NCI-H446 (cell line): ENCODE measurements at regions not wholly inside any gene's neighbourhood (a gene's known extent, or its start where the extent isn't known, plus 50 kb on each side); places are given as distances from the start of the nearest gene placed in this dataset.
"Not testable (repeated sequence)": the region's sequence is repeated elsewhere in the genome, so short reads cannot be mapped to it uniquely, and the experiment has no call there.

ENCODE experiments used
- DNase-seq, 2 experiments: peaks; one replicate each; lab custom pipeline; 2025; lab: John Stamatoyannopoulos, UW

GRCh38 chr5:102617191-102618187 is 118.7 kb upstream of the SLCO6A1 start:
- peak; percentile 38 to 79 for DNase-seq

GRCh38 chr5:102622262-102622661 is 123.5 kb upstream of the SLCO6A1 start:
- no peak for DNase-seq

GRCh38 chr5:102623329-102624065 is 124.7 kb upstream of the SLCO6A1 start:
- DNase-seq: peak in 1 of 2 experiments; percentile 4

- DNase-seq: no peak
Observed at GRCh38 chr5:102624405-102624804, 125.6 kb upstream of the SLCO6A1 start.

GRCh38 chr5:102625468-102625867 is 126.7 kb upstream of the SLCO6A1 start:
- DNase-seq: no peak

- DNase-seq: peak in 1 of 2 experiments; percentile 63
Observed at GRCh38 chr5:102625928-102626327, 127.1 kb upstream of the SLCO6A1 start.

- DNase-seq: no peak
Observed at GRCh38 chr5:102627315-102627714, 127.8 kb upstream of the PAM start.

- no peak for DNase-seq
Observed at GRCh38 chr5:102628441-102629175, 126.5 kb upstream of the PAM start.

- no peak for DNase-seq
Observed at GRCh38 chr5:102629827-102630605, 125.1 kb upstream of the PAM start.

GRCh38 chr5:102635399-102635798 is 119.7 kb upstream of the PAM start:
- not testable (repeated sequence) for DNase-seq

- no peak for DNase-seq
Observed at GRCh38 chr5:102638316-102638715, 116.8 kb upstream of the PAM start.

GRCh38 chr5:102638912-102639652 is 116.0 kb upstream of the PAM start:
- no peak for DNase-seq

GRCh38 chr5:102649731-102650130 is 105.4 kb upstream of the PAM start:
- DNase-seq: no peak

- peak in 1 of 2 experiments; percentile 17 for DNase-seq
Observed at GRCh38 chr5:102651466-102651865, 103.6 kb upstream of the PAM start.

- peak; percentile 91 to 94 for DNase-seq
Observed at GRCh38 chr5:102654559-102655349, 100.4 kb upstream of the PAM start.

GRCh38 chr5:102659151-102659550 is 96.0 kb upstream of the PAM start:
- DNase-seq: no peak

- no peak for DNase-seq
Observed at GRCh38 chr5:102660111-102660510, 95.0 kb upstream of the PAM start.

GRCh38 chr5:102663749-102664530 is 91.2 kb upstream of the PAM start:
- DNase-seq: no peak
